Progenitor cell of endocrine pancreas (in vitro differentiated cells): ENCODE measurements at regions not wholly inside any gene's neighbourhood (a gene's known extent, or its start where the extent isn't known, plus 50 kb on each side); places are given as distances from the start of the nearest gene placed in this dataset.

Experiments
- DNase-seq: peaks from one replicate; pipeline ENCODE4 v3.0.0; 2021; ENCODE audit warnings: low spot score; ENCODE audit not compliant: unreplicated experiment
- H3K27ac Mint-ChIP-seq: 2 replicates; pipeline ENCODE4 v1.8.0; 2021; ENCODE audit warnings: mild to moderate bottlenecking, moderate library complexity, mixed read lengths
- H3K27me3 Mint-ChIP-seq: 2 replicates; pipeline ENCODE4 v1.8.0; 2021; ENCODE audit warnings: mixed read lengths
- H3K36me3 Mint-ChIP-seq: 2 replicates; pipeline ENCODE4 v1.8.0; 2022; ENCODE audit warnings: mixed read lengths; ENCODE audit not compliant: insufficient read depth
- H3K4me1 Mint-ChIP-seq: 2 replicates; pipeline ENCODE4 v1.8.0; 2021; ENCODE audit warnings: low read depth, mixed read lengths
- H3K4me3 Mint-ChIP-seq: 2 replicates; pipeline ENCODE4 v1.8.0; 2021; ENCODE audit warnings: low read depth, mild to moderate bottlenecking, moderate library complexity, mixed read lengths
- H3K9me3 Mint-ChIP-seq: 2 replicates; pipeline ENCODE4 v1.8.0; 2021; ENCODE audit warnings: low read depth, mixed read lengths
- TF ChIP-seq, protein P1 (sequence below): fragments of 200-600 bp; sonication (generic); IDR thresholded peaks from one replicate; pipeline ENCODE4 v1.5.0; 2021; ENCODE audit warnings: antibody characterized with exemption, mild to moderate bottlenecking; ENCODE audit not compliant: unreplicated experiment

DNA sequence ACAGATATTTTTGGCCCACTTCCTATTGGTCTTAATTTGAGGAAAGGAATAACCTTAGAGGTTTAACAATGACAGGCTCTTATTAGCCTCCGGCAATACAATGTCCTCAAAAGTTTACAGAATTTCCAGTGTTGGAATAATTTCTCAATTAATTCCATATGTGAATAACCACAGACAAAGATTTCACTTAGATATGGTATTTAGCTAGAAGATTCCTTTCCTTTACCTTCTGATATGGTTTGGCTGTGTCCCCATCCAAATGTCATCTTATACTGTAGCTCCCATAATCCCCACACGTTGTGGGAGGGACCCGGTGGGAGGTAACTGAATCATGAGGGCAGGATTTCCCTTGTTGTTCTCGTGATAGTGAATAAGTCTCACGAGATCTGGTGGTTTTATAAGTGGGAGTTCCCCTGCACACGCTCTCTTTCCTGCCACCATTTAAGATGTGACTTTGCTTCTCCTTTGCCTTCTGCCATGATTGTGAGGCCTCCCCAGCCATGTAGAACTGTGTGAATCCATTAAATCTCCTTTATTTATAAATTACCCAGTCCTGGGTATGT, 54.9 kb upstream of the RGS7 start:
- no peak for DNase-seq
- TF ChIP-seq, protein P1, sequence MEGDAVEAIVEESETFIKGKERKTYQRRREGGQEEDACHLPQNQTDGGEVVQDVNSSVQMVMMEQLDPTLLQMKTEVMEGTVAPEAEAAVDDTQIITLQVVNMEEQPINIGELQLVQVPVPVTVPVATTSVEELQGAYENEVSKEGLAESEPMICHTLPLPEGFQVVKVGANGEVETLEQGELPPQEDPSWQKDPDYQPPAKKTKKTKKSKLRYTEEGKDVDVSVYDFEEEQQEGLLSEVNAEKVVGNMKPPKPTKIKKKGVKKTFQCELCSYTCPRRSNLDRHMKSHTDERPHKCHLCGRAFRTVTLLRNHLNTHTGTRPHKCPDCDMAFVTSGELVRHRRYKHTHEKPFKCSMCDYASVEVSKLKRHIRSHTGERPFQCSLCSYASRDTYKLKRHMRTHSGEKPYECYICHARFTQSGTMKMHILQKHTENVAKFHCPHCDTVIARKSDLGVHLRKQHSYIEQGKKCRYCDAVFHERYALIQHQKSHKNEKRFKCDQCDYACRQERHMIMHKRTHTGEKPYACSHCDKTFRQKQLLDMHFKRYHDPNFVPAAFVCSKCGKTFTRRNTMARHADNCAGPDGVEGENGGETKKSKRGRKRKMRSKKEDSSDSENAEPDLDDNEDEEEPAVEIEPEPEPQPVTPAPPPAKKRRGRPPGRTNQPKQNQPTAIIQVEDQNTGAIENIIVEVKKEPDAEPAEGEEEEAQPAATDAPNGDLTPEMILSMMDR, result no peak
- Mint-ChIP-seq H3K27me3 (peaks cover 6% of the 10 kb centered on the region), H3K4me1 (no peaks in the 10 kb centered on the region), H3K36me3 (no peaks in the 10 kb centered on the region), H3K4me3 (no peak overlapping the region), H3K9me3 (no peaks in the 10 kb centered on the region), H3K27ac (no peak overlapping the region)

DNA sequence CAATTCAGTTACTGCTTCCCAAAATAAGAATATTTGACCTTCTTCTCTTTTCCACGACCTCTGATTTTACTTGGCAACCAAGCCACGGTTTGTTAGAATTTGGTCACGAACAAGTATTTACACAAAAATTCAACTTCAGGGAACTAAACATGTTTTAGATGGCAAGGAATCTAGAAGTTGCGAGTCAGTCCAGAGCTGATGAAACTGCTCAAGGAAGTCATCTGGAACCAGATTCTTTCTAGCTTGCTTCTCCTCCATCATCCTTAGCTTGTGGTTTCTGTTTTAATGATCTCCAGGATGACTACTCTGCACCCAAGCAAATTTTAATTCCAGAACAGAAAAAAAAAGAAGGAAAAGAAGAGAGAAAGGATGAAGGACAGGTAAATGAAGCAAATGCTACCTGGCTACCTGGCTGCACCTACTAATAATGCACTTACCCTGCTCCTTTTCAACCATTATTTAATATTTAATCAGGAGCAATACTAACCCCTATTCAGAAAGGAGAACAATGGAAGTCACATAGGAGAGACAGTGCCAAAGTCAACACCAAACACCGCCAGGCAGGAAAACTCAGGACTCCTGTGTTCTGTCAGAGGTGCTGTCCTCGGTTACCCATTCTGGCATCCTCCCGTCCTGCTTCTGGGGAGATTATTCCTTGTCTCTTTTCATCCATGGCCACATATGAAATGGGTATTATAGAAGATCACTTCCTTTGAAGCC, 54.2 kb upstream of the RGS7 start:
- TF ChIP-seq, protein P1, result no peak
- Mint-ChIP-seq H3K36me3 (no peaks in the 10 kb centered on the region), H3K9me3 (no peaks in the 10 kb centered on the region)

DNA sequence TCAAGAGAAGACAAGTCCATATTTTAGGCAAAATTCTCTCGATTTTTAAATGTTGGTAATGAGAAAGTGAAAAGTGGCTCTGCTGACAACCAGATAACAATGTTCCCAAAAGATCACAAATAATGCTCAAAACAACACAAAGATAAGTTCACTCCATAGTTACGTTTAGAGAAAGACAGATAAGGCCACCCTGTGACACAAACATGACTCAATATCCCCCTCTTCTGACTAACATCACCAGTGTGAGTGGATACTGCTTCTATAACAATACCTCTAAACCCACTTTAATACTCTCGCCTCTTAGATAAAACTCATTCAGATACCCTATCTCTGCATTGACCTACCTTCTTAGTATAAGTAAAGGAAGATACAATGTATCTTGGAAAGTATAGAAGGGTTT, 51.2 kb upstream of the RGS7 start:
- Mint-ChIP-seq H3K9me3 (no peaks in the 10 kb centered on the region), H3K4me3 (no peak overlapping the region), H3K27me3 (peaks cover 10% of the 10 kb centered on the region), H3K4me1 (no peaks in the 10 kb centered on the region), H3K27ac (no peak overlapping the region), H3K36me3 (no peaks in the 10 kb centered on the region)
- DNase-seq, result no peak
- TF ChIP-seq, protein P1, result peak; percentile 41

More for the DNA sequence above, 54.2 kb upstream of the RGS7 start:
- no peak overlapping the region for H3K4me3 Mint-ChIP-seq
- H3K27ac Mint-ChIP-seq, result peak overlapping the region; percentile 7
- no peak for DNase-seq
- no peaks in the 10 kb centered on the region for H3K4me1 Mint-ChIP-seq
- H3K27me3 Mint-ChIP-seq, result peaks cover 6% of the 10 kb centered on the region
